ENCODE measurements at regions not wholly inside any gene's neighbourhood (a gene's known extent, or its start where the extent isn't known, plus 50 kb on each side); places are given as distances from the start of the nearest gene placed in this dataset.
"Not testable (repeated sequence)": the region's sequence is repeated elsewhere in the genome, so short reads cannot be mapped to it uniquely, and the experiment has no call there.

DNA sequence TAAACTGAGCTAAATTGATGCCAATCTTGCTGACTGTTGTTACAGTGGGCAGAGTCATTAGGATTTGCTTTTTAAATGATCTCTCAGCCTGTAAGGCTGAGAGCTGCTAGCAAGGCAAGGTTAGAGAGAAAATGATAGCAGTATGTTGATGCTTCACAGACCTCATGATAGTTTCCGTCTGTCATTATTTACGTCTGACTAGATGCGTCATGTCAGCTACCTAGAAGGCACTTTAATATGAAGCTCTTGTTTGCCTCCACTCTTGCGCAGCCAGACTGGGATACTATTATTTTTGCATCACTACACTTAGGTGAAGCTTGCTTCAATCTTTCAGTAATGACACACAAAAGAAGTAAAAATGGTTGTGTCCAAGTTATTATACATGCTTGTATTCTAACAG lies 313.8 kb downstream of the LNPK start:
- Mint-ChIP-seq H3K27ac (no peak overlapping the region), H3K4me1 (ENCODE audit: low read depth) (no peaks in the 10 kb centered on the region), H3K9me3 (no peaks in the 10 kb centered on the region), H3K36me3 (ENCODE audit: insufficient read depth in 2 of 2) (no peaks in the 10 kb centered on the region), H3K27me3 (ENCODE audit: low read depth) (peaks cover 49% of the 10 kb centered on the region), H3K4me3 (no peak overlapping the region)
- DNase-seq (no peak), ATAC-seq (replicated peaks in 1 of 2) (no peak)

DNA sequence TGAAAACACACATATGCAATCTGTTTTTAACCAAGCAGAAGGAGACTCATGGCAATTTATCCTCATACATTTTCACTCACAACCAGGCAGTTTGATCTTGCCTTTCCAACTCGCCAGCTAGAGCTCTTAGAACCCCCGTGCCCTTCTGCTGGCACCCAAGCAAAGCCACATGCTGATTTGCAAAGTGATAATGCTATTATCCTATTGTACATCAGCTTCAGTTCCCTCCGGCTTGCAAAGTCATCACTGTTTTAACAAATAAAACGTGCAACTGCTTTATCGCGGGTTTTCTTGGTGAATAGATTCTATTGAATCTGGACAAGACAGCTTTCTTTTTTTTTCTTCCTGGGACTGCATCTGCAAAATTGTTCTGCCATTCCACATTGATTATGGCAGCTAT lies 314.6 kb downstream of the LNPK start:
- ATAC-seq (replicated peaks in 1 of 2): no peak
- Mint-ChIP-seq H3K4me3 (no peak overlapping the region), H3K27me3 (ENCODE audit: low read depth) (peaks cover 56% of the 10 kb centered on the region), H3K4me1 (ENCODE audit: low read depth) (no peaks in the 10 kb centered on the region), H3K27ac (no peak overlapping the region), H3K36me3 (ENCODE audit: insufficient read depth in 2 of 2) (no peaks in the 10 kb centered on the region), H3K9me3 (no peaks in the 10 kb centered on the region)
- no peak for DNase-seq

DNA sequence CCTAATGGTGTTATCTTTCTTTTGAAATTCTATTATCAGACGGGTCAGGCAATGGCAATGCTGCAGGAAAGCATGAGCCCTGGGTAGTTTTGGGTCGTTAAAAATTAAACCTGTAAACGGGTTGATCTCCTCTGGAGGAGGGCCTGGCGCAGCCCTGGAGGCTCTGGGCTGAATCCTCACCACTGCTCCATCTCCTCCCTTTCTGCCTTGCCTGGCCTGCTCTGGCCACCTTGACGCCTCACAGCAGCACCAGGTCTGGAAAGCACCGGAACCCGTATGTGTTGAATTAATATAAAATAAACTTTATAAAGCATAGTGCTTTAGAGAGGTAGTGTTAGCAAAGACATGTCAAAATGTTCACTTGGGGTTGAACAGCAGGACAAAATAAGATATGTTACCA lies 316.1 kb downstream of the LNPK start:
- peaks cover 62% of the 10 kb centered on the region for H3K27me3 Mint-ChIP-seq (ENCODE audit: low read depth)
- ATAC-seq (replicated peaks in 1 of 2) (no peak), DNase-seq (no peak)
- H3K4me1 Mint-ChIP-seq (ENCODE audit: low read depth): no peaks in the 10 kb centered on the region
- no peak overlapping the region for H3K27ac Mint-ChIP-seq
- no peaks in the 10 kb centered on the region for H3K9me3 Mint-ChIP-seq
- no peak overlapping the region for H3K4me3 Mint-ChIP-seq
- H3K36me3 Mint-ChIP-seq (ENCODE audit: insufficient read depth in 2 of 2): no peaks in the 10 kb centered on the region

DNA sequence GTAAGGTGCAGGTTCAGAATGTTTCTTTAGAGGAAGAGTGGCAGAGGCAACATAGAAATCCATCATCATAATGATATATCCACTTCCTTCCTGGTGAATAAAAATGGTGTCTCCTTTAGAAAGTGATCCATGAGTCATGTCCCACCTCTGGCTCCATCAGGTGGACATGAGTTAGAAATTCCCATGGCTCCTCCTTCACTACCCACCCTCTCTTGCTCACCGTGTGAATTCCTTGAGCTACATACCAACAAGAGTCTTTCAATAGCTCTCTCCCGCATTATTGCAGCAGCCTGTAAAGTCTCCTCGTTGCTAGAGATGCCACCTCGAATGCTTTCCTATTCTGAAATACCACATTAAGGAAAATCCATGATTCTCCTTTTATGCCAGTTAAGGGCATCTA lies 317.6 kb downstream of the LNPK start:
- DNase-seq (no peak), ATAC-seq (replicated peaks in 1 of 2) (no peak)
- H3K36me3 Mint-ChIP-seq (ENCODE audit: insufficient read depth in 2 of 2): no peaks in the 10 kb centered on the region
- peaks cover 54% of the 10 kb centered on the region for H3K27me3 Mint-ChIP-seq (ENCODE audit: low read depth)
- H3K9me3 Mint-ChIP-seq: no peaks in the 10 kb centered on the region
- no peak overlapping the region for H3K4me3 Mint-ChIP-seq
- no peaks in the 10 kb centered on the region for H3K4me1 Mint-ChIP-seq (ENCODE audit: low read depth)
- no peak overlapping the region for H3K27ac Mint-ChIP-seq

DNA sequence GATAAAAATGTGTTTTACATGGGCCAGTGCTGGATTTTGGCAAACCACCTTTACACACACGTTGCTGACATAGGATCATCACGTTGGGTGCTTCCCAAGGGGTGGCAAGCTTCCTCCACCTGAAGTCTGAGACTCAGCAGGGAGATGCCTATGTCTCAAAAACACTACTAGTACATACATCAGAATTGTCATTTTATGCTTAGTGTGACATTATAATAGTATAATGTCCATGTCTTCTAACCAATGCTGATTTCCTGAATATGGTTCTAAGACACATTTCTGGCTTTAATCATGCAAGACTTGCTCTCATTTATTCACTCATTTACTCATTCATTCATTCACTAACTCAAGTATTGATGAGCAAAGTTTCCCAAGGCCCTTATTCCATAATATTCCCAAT lies 322.3 kb downstream of the LNPK start:
- H3K27ac Mint-ChIP-seq: no peak overlapping the region
- no peaks in the 10 kb centered on the region for H3K4me1 Mint-ChIP-seq (ENCODE audit: low read depth)
- DNase-seq: no peak
- no peak for ATAC-seq (replicated peaks in 1 of 2)
- peaks cover 27% of the 10 kb centered on the region for H3K27me3 Mint-ChIP-seq (ENCODE audit: low read depth)
- no peaks in the 10 kb centered on the region for H3K9me3 Mint-ChIP-seq
- no peaks in the 10 kb centered on the region for H3K36me3 Mint-ChIP-seq (ENCODE audit: insufficient read depth in 2 of 2)
- H3K4me3 Mint-ChIP-seq: no peak overlapping the region

DNA sequence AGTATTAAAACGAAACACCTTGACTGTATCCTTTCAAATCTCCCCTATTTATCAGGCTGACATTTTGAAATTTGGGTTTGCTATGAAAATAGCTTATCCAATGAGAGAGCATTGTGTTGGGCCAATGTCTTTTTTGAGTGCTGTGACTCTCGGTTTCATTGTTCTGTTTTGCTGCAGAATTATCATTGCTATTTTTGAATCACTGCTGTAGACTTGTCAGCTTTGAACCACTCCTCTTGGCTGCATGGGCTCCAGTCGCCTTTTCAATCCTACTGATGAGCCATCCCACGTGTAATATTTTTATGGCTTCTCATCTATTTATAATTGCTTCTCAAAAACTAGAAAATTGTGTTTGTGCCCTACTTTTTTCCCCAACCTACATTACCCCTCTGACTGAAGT lies 322.8 kb downstream of the LNPK start:
- H3K36me3 Mint-ChIP-seq (ENCODE audit: insufficient read depth in 2 of 2): no peaks in the 10 kb centered on the region
- no peak overlapping the region for H3K4me3 Mint-ChIP-seq
- peaks cover 22% of the 10 kb centered on the region for H3K27me3 Mint-ChIP-seq (ENCODE audit: low read depth)
- no peaks in the 10 kb centered on the region for H3K4me1 Mint-ChIP-seq (ENCODE audit: low read depth)
- no peak overlapping the region for H3K27ac Mint-ChIP-seq
- ATAC-seq (replicated peaks in 1 of 2): no peak
- H3K9me3 Mint-ChIP-seq: no peaks in the 10 kb centered on the region
- DNase-seq: no peak

DNA sequence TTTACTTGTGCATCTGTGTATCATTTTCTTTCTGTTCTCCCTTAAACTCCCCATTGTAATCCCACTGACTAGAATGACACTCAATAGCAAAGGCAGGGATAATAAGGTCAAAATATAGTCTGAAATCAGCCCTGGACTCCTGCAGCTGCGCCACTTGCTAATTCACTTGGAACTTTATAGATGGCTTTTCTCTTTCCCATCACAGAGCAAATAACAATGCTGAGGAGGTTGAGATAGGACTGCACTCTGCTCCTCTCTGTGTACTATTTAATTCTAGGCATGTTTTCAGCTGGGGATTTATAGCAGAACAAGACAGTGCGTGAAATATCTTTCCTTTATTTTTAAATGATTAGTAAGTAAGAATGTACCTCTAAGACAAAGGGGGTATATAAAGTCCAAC lies 324.2 kb downstream of the LNPK start:
- peaks cover under 1 to 4% of the 10 kb centered on the region in 2 donors for H3K9me3 Mint-ChIP-seq
- H3K27ac Mint-ChIP-seq: no peak overlapping the region
- H3K27me3 Mint-ChIP-seq (ENCODE audit: low read depth): peaks cover 11% of the 10 kb centered on the region
- no peaks in the 10 kb centered on the region for H3K4me1 Mint-ChIP-seq (ENCODE audit: low read depth)
- H3K4me3 Mint-ChIP-seq: no peak overlapping the region
- ATAC-seq (replicated peaks in 1 of 2) (no peak), DNase-seq (no peak)
- H3K36me3 Mint-ChIP-seq (ENCODE audit: insufficient read depth in 2 of 2): no peaks in the 10 kb centered on the region

DNA sequence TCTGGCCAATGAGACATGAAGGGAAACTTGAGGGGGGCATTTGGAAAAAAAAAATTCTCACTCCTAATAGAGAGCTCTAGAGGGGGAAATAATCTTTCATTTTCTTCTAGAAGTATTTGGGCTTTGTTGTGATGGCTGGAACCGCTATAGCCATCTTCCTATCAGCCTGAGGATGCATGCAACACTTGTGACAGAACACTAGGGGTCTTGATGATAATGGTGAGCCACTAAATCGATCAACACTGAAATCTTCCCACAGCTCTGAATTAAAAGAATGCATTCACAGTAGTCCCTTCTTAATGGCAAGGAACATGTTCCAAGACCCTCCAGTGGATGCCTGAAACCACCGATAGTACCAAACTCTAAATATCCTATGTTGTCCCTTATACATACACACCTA lies 325.3 kb downstream of the LNPK start:
- Mint-ChIP-seq H3K36me3 (ENCODE audit: insufficient read depth in 2 of 2) (peaks cover 0 to 2% of the 10 kb centered on the region in 2 donors), H3K4me1 (ENCODE audit: low read depth) (no peaks in the 10 kb centered on the region), H3K9me3 (peaks cover 2 to 4% of the 10 kb centered on the region in 2 donors), H3K27me3 (ENCODE audit: low read depth) (no peaks in the 10 kb centered on the region), H3K4me3 (no peak overlapping the region), H3K27ac (no peak overlapping the region)
- ATAC-seq (replicated peaks in 1 of 2) (no peak), DNase-seq (no peak)

DNA sequence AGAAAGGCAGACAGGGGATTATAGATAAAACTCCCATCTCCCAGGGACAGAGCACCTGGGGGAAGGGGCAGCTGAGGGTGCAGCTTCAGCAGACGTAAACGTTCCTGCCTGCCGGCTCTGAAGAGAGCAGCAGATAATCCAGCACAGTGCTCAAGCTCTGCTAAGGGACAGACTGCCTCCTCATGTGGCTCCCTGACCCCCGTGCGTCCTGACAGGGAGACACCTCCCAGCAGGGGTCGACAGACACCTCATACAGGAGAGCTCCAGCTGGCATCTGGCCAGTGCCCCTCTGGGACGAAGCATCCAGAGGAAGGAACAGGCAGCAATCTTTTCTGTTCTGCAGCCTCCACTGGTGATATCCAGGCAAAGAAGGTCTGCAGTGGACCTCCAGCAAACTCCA lies 333.3 kb downstream of the LNPK start:
- peaks cover 11% of the 10 kb centered on the region for H3K27me3 Mint-ChIP-seq (ENCODE audit: low read depth)
- not testable (repeated sequence) for H3K27ac Mint-ChIP-seq; ATAC-seq (replicated peaks in 1 of 2); H3K4me3 Mint-ChIP-seq; DNase-seq; H3K36me3 Mint-ChIP-seq (ENCODE audit: insufficient read depth in 2 of 2); H3K9me3 Mint-ChIP-seq; H3K4me1 Mint-ChIP-seq (ENCODE audit: low read depth)

DNA sequence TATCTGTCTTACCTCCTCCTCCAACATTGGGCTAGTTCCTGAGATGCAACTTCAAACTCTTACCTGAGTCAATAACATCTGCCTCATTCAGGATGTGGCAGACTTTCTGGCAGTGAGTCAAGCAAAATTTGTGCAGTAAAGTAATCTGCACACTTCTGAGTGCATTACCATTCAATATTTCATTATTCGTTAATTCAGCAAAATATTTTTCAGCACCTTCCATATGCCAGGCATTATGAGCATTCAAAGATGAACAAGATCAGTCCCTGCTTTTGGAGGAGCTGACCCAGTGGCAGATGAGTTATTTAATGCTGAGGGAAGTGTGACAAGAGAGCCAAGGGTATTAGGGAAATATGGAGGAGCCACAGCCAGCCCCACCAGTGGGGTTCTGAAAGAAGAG lies 339.7 kb downstream of the LNPK start:
- Mint-ChIP-seq H3K27ac (no peak overlapping the region), H3K27me3 (ENCODE audit: low read depth) (peaks cover 10% of the 10 kb centered on the region), H3K4me3 (no peak overlapping the region), H3K4me1 (ENCODE audit: low read depth) (no peaks in the 10 kb centered on the region), H3K9me3 (peaks cover 0 to 1% of the 10 kb centered on the region in 2 donors), H3K36me3 (ENCODE audit: insufficient read depth in 2 of 2) (no peaks in the 10 kb centered on the region)
- no peak for DNase-seq
- ATAC-seq (replicated peaks in 1 of 2): no peak

DNA sequence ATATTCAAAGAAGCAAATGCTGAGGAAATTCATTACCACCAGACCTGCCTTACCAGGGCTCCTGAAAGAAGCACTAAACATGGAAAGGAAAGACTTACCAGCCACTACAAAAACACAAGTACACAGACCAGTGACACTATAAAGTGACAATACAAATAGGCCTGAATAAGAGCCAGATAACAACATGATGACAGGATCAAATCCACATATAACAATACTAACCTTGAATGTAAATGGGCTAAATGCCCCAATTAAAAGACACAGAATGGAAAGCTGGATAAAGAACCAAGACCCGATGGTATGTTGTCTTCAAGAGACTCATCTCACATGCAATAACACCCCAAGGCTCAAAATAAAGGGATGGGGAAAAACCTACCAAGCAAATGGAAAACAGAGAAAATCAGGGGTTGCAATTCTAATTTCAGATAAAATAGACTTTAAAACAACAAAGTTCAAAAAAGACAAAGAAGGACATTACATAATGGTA lies 353.4 kb downstream of the LNPK start:
- Mint-ChIP-seq H3K4me1 (ENCODE audit: low read depth) (no peaks in the 10 kb centered on the region), H3K27me3 (ENCODE audit: low read depth) (peaks cover 5% of the 10 kb centered on the region), H3K36me3 (ENCODE audit: insufficient read depth in 2 of 2) (no peaks in the 10 kb centered on the region), H3K9me3 (no peaks in the 10 kb centered on the region), H3K4me3 (no peak overlapping the region), H3K27ac (no peak overlapping the region)
- DNase-seq (no peak), ATAC-seq (replicated peaks in 1 of 2) (no peak)

DNA sequence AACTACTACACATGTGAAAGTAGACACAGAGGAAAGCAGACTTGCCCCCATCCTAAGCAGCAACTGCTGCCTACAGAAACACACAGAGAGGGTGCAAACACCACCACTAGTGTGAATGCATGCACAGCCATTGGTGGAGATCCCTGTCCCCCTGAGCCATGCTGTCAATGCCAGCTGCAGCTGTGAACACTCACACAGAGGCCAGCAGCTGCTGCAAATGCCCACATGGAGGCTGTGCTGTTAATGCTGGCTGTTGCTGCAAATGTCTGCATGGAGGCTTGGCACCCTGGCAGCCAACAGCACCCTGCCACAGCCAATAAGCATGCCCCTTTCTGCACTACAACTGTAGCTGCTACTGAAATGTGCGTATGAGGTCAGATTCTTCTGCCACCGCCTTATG lies 355.0 kb downstream of the LNPK start:
- ATAC-seq (replicated peaks in 1 of 2) (no peak), DNase-seq (no peak)
- Mint-ChIP-seq H3K4me3 (no peak overlapping the region), H3K36me3 (ENCODE audit: insufficient read depth in 2 of 2) (no peaks in the 10 kb centered on the region), H3K27ac (no peak overlapping the region), H3K9me3 (no peaks in the 10 kb centered on the region), H3K4me1 (ENCODE audit: low read depth) (no peaks in the 10 kb centered on the region), H3K27me3 (ENCODE audit: low read depth) (no peaks in the 10 kb centered on the region)

DNA sequence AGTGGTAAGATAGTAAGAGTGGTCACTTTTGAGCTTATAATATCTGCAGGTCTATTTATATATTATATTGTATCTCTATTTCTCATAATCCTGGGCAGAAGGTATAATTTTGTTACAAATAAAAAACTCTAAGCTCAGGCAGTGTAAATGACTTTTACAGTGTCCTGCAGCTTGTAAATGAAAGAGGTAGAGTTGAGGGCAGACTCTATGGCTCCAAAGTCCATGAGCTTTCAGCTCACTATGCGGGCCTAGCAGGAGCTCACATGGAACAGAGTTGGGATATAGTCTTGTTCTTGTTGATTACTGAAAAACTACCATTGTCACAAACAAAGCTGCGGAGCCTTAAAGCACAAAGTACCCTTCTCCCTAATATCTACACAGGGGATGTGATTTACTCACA lies 361.4 kb downstream of the LNPK start:
- DNase-seq: no peak
- Mint-ChIP-seq H3K36me3 (ENCODE audit: insufficient read depth in 2 of 2) (no peaks in the 10 kb centered on the region), H3K4me3 (no peak overlapping the region), H3K27ac (no peak overlapping the region), H3K4me1 (ENCODE audit: low read depth) (no peaks in the 10 kb centered on the region), H3K27me3 (ENCODE audit: low read depth) (no peaks in the 10 kb centered on the region), H3K9me3 (no peaks in the 10 kb centered on the region)
- no peak for ATAC-seq (replicated peaks in 1 of 2)

DNA sequence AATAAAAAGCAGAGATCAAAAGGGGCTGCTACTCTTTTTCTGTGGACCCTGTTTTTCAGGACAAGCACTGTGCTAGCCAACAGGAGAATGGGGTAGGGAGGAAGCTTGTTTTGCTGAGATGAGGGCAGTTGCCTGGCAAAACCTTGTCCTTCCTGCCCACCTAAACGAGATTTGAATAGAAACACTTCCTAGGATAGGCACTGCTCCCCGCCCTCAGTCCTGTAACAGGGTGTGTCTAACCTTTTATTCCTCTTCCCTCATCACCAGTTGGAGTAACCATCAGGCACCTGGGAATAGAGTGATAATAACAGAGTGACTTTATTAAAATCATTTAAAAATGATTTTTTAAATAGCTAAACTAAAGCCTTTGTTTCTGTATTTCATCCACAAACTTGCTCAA lies 368.8 kb downstream of the LNPK start:
- H3K4me1 Mint-ChIP-seq (ENCODE audit: low read depth): no peaks in the 10 kb centered on the region
- DNase-seq: no peak
- H3K36me3 Mint-ChIP-seq (ENCODE audit: insufficient read depth in 2 of 2): no peaks in the 10 kb centered on the region
- H3K27ac Mint-ChIP-seq: no peak overlapping the region
- no peak overlapping the region for H3K4me3 Mint-ChIP-seq
- peaks cover 0 to 6% of the 10 kb centered on the region in 2 donors for H3K9me3 Mint-ChIP-seq
- ATAC-seq (replicated peaks in 1 of 2): no peak
- H3K27me3 Mint-ChIP-seq (ENCODE audit: low read depth): no peaks in the 10 kb centered on the region

Data from activated T-cell treated with anti-CD3 and anti-CD28 coated beads, Interleukin-2, amount 50 U/mL, for 72 hours (primary cell).